ENCODE measurements at regions not wholly inside any gene's neighbourhood (a gene's known extent, or its start where the extent isn't known, plus 50 kb on each side); places are given as distances from the start of the nearest gene placed in this dataset.

- no peak for ATAC-seq (ENCODE audit: low read depth in 2 of 2)
- no peaks in the 10 kb centered on the region for H3K4me1 Mint-ChIP-seq
These were observed 247.3 kb downstream of the FOXL1 start for GRCh38 chr16:86825631-86826030.

GRCh38 chr16:86826941-86827340 lies 248.6 kb downstream of the FOXL1 start:
- no peaks in the 10 kb centered on the region for H3K36me3 Mint-ChIP-seq
- H3K27me3 Mint-ChIP-seq: peaks cover 25 to 60% (median 55%) of the 10 kb centered on the region in 3 donors
- H3K4me3 Mint-ChIP-seq: no peak overlapping the region
- DNase-seq (no peak), ATAC-seq (ENCODE audit: low read depth in 2 of 2) (no peak)
- H3K4me1 Mint-ChIP-seq: no peaks in the 10 kb centered on the region
- H3K27ac Mint-ChIP-seq: no peak overlapping the region
- peaks cover 0 to 3% (median 0%) of the 10 kb centered on the region in 7 donors for H3K9me3 Mint-ChIP-seq

More at GRCh38 chr16:86825631-86826030, 247.3 kb downstream of the FOXL1 start:
- Mint-ChIP-seq H3K4me3 (no peak overlapping the region), H3K36me3 (no peaks in the 10 kb centered on the region), H3K27me3 (peaks cover 24 to 62% (median 55%) of the 10 kb centered on the region in 3 donors), H3K27ac (no peak overlapping the region), H3K9me3 (no peaks in the 10 kb centered on the region)
- no peak for DNase-seq

GRCh38 chr16:86827521-86827920 lies 249.2 kb downstream of the FOXL1 start:
- Mint-ChIP-seq H3K36me3 (no peaks in the 10 kb centered on the region), H3K4me1 (no peaks in the 10 kb centered on the region), H3K27ac (no peak overlapping the region), H3K9me3 (peaks cover 0 to 3% (median 0%) of the 10 kb centered on the region in 7 donors), H3K4me3 (no peak overlapping the region), H3K27me3 (peaks cover 30 to 55% (median 49%) of the 10 kb centered on the region in 3 donors)
- ATAC-seq (ENCODE audit: low read depth in 2 of 2) (no peak), DNase-seq (no peak)

- ATAC-seq (ENCODE audit: low read depth in 2 of 2): no peak
These were observed 249.9 kb downstream of the FOXL1 start for GRCh38 chr16:86828202-86828601.

GRCh38 chr16:86828653-86829052 lies 250.3 kb downstream of the FOXL1 start:
- Mint-ChIP-seq H3K27ac (no peak overlapping the region), H3K4me1 (no peaks in the 10 kb centered on the region), H3K36me3 (no peaks in the 10 kb centered on the region), H3K4me3 (no peak overlapping the region), H3K9me3 (peaks cover 0 to 3% (median 0%) of the 10 kb centered on the region in 7 donors), H3K27me3 (peaks cover 26 to 50% (median 47%) of the 10 kb centered on the region in 3 donors)
- DNase-seq: no peak
- ATAC-seq (ENCODE audit: low read depth in 2 of 2): no peak

More at GRCh38 chr16:86828202-86828601, 249.9 kb downstream of the FOXL1 start:
- no peak for DNase-seq
- Mint-ChIP-seq H3K4me3 (no peak overlapping the region), H3K36me3 (no peaks in the 10 kb centered on the region), H3K9me3 (peaks cover 0 to 3% (median 0%) of the 10 kb centered on the region in 7 donors), H3K4me1 (no peaks in the 10 kb centered on the region), H3K27ac (no peak overlapping the region), H3K27me3 (peaks cover 30 to 55% (median 47%) of the 10 kb centered on the region in 3 donors)

GRCh38 chr16:86831366-86831765 lies 253.0 kb downstream of the FOXL1 start:
- DNase-seq (no peak), ATAC-seq (ENCODE audit: low read depth in 2 of 2) (no peak)
- peaks cover 0 to 3% (median 0%) of the 10 kb centered on the region in 7 donors for H3K9me3 Mint-ChIP-seq
- H3K4me1 Mint-ChIP-seq: no peaks in the 10 kb centered on the region
- H3K27me3 Mint-ChIP-seq: peaks cover 18 to 43% (median 28%) of the 10 kb centered on the region in 3 donors
- no peaks in the 10 kb centered on the region for H3K36me3 Mint-ChIP-seq
- H3K27ac Mint-ChIP-seq: no peak overlapping the region
- no peak overlapping the region for H3K4me3 Mint-ChIP-seq

GRCh38 chr16:86833136-86833535 lies 254.8 kb downstream of the FOXL1 start:
- H3K4me1 Mint-ChIP-seq: no peaks in the 10 kb centered on the region
- H3K9me3 Mint-ChIP-seq: peaks cover 0 to 3% (median 0%) of the 10 kb centered on the region in 7 donors
- ATAC-seq (ENCODE audit: low read depth in 2 of 2): no peak
- H3K4me3 Mint-ChIP-seq: no peak overlapping the region
- H3K36me3 Mint-ChIP-seq: no peaks in the 10 kb centered on the region
- peaks cover 9 to 25% (median 14%) of the 10 kb centered on the region in 3 donors for H3K27me3 Mint-ChIP-seq
- DNase-seq: no peak
- H3K27ac Mint-ChIP-seq: no peak overlapping the region

GRCh38 chr16:86834451-86835035 lies 256.2 kb downstream of the FOXL1 start:
- Mint-ChIP-seq H3K9me3 (peaks cover 0 to 6% (median 3%) of the 10 kb centered on the region in 7 donors), H3K4me3 (no peak overlapping the region)

GRCh38 chr16:86835982-86836381 lies 257.6 kb downstream of the FOXL1 start:
- Mint-ChIP-seq H3K27me3 (peaks cover 0 to 10% (median 6%) of the 10 kb centered on the region in 3 donors), H3K9me3 (peaks cover 0 to 6% (median 3%) of the 10 kb centered on the region in 7 donors), H3K4me3 (no peak overlapping the region), H3K27ac (no peak overlapping the region), H3K4me1 (no peaks in the 10 kb centered on the region), H3K36me3 (no peaks in the 10 kb centered on the region)
- ATAC-seq (ENCODE audit: low read depth in 2 of 2) (no peak), DNase-seq (no peak)

More at GRCh38 chr16:86834451-86835035, 256.2 kb downstream of the FOXL1 start:
- Mint-ChIP-seq H3K27me3 (peaks cover 3 to 12% (median 6%) of the 10 kb centered on the region in 3 donors), H3K27ac (peak overlapping the region in 1 of 6 donors; percentile 69), H3K36me3 (no peaks in the 10 kb centered on the region), H3K4me1 (no peaks in the 10 kb centered on the region)
- DNase-seq: no peak
- ATAC-seq (ENCODE audit: low read depth in 2 of 2): no peak

- DNase-seq (no peak), ATAC-seq (ENCODE audit: low read depth in 2 of 2) (no peak)
- no peak overlapping the region for H3K4me3 Mint-ChIP-seq
- peaks cover 0 to 10% (median 6%) of the 10 kb centered on the region in 3 donors for H3K27me3 Mint-ChIP-seq
- H3K36me3 Mint-ChIP-seq: no peaks in the 10 kb centered on the region
- H3K4me1 Mint-ChIP-seq: no peaks in the 10 kb centered on the region
- H3K9me3 Mint-ChIP-seq: peaks cover 0 to 6% (median 2%) of the 10 kb centered on the region in 7 donors
- H3K27ac Mint-ChIP-seq: no peak overlapping the region
These were observed 258.3 kb downstream of the FOXL1 start for GRCh38 chr16:86836503-86837129.

GRCh38 chr16:86843812-86844211 lies 265.5 kb downstream of the FOXL1 start:
- ATAC-seq (ENCODE audit: low read depth in 2 of 2) (no peak), DNase-seq (no peak)
- Mint-ChIP-seq H3K4me1 (no peaks in the 10 kb centered on the region), H3K27ac (peak overlapping the region in 1 of 6 donors; percentile 84), H3K9me3 (peaks cover 0 to 9% (median 2%) of the 10 kb centered on the region in 7 donors), H3K4me3 (no peak overlapping the region), H3K27me3 (peaks cover 0 to 7% (median under 1%) of the 10 kb centered on the region in 3 donors), H3K36me3 (no peaks in the 10 kb centered on the region)

- Mint-ChIP-seq H3K27me3 (peaks cover 0 to 8% (median 6%) of the 10 kb centered on the region in 3 donors), H3K27ac (no peak overlapping the region), H3K36me3 (no peaks in the 10 kb centered on the region), H3K4me3 (no peak overlapping the region), H3K9me3 (peaks cover 0 to 7% (median 0%) of the 10 kb centered on the region in 7 donors), H3K4me1 (no peaks in the 10 kb centered on the region)
- ATAC-seq (ENCODE audit: low read depth in 2 of 2) (no peak), DNase-seq (no peak)
These were observed 266.3 kb downstream of the FOXL1 start for GRCh38 chr16:86844695-86845094.

GRCh38 chr16:86846136-86846535 lies 267.8 kb downstream of the FOXL1 start:
- ATAC-seq (ENCODE audit: low read depth in 2 of 2) (no peak), DNase-seq (no peak)
- Mint-ChIP-seq H3K9me3 (peaks cover 0 to 7% (median 0%) of the 10 kb centered on the region in 7 donors), H3K27me3 (peaks cover 0 to 13% (median 6%) of the 10 kb centered on the region in 3 donors), H3K4me1 (no peaks in the 10 kb centered on the region), H3K36me3 (no peaks in the 10 kb centered on the region), H3K4me3 (no peak overlapping the region), H3K27ac (no peak overlapping the region)

GRCh38 chr16:86848821-86849220 lies 270.5 kb downstream of the FOXL1 start:
- Mint-ChIP-seq H3K4me1 (no peaks in the 10 kb centered on the region), H3K36me3 (no peaks in the 10 kb centered on the region), H3K9me3 (peaks cover 0 to 5% (median 0%) of the 10 kb centered on the region in 7 donors), H3K27ac (no peak overlapping the region), H3K27me3 (peaks cover 0 to 14% (median 6%) of the 10 kb centered on the region in 3 donors), H3K4me3 (no peak overlapping the region)
- ATAC-seq (ENCODE audit: low read depth in 2 of 2): no peak
- DNase-seq: no peak
